NB4 (cell line): ENCODE measurements at regions not wholly inside any gene's neighbourhood (a gene's known extent, or its start where the extent isn't known, plus 50 kb on each side); places are given as distances from the start of the nearest gene placed in this dataset.

ENCODE experiments used
- CTCF ChIP-seq: IDR thresholded peaks from one replicate; pipeline ENCODE4 v1.5.1; 2012; ENCODE audit warnings: low read depth, low read length
- POLR2A ChIP-seq: IDR thresholded peaks from 2 replicates; pipeline ENCODE4 v1.6.1; 2011; ENCODE audit warnings: mild to moderate bottlenecking; ENCODE audit not compliant: insufficient read length; ENCODE audit errors: extremely low read depth

GRCh38 chr6:125519367-125519766 lies 217.6 kb upstream of the HDDC2 start:
- TF ChIP-seq POLR2A, result no peak
- no peak for TF ChIP-seq CTCF
